H1 (cell line): ENCODE measurements at regions not wholly inside any gene's neighbourhood (a gene's known extent, or its start where the extent isn't known, plus 50 kb on each side); places are given as distances from the start of the nearest gene placed in this dataset.
A peak's percentile ranks its signal among the peaks of the same experiment; 100 is the strongest.

Source experiments
- CTCF ChIA-PET: fragments of 300-600 bp; sonication (Branson Sonifier 250); formaldehyde crosslinking; loops from one replicate; lab custom pipeline; 2021; ENCODE audit not compliant: partially characterized antibody; lab: Charles Lee
- POLR2A ChIA-PET: fragments of 300-600 bp; sonication (Branson Sonifier 250); formaldehyde crosslinking; loops from one replicate; lab custom pipeline; 2021; ENCODE audit warnings: inconsistent platforms; ENCODE audit not compliant: partially characterized antibody; lab: Charles Lee
- DNase-seq, 2 experiments: peaks; one replicate each; pipeline versions ENCODE4 v3.0.0 to v3.0.0-alpha.2; 2010 to 2022; ENCODE audit warnings: low spot score in 2 of 2, low read depth in 1 of 2, mixed read lengths in 1 of 2
- FAIRE-seq: peaks from 2 replicates; lab custom pipeline; 2011; peaks lifted over from hg19 to GRCh38; lab: Jason Lieb, UNC
- H2AFZ ChIP-seq: 2 replicates; pipeline ENCODE4 v1.8.1; 2012; ENCODE audit warnings: low read length, inconsistent platforms
- H2AK5ac ChIP-seq: 2 replicates; pipeline ENCODE4 v1.6.1; 2013; ENCODE audit warnings: low read depth, low read length
- H2BK120ac ChIP-seq: replicated peaks from 2 replicates; pipeline ENCODE3; 2013; ENCODE audit warnings: low read depth, low read length, inconsistent platforms
- H2BK12ac ChIP-seq: 2 replicates; pipeline ENCODE4 v1.6.1; 2013; ENCODE audit warnings: low read depth, low read length
- H2BK15ac ChIP-seq: 2 replicates; pipeline ENCODE4 v1.6.1; 2013; ENCODE audit warnings: low read length
- H2BK20ac ChIP-seq: 2 replicates; pipeline ENCODE4 v1.6.1; 2013; ENCODE audit warnings: low read length
- H2BK5ac ChIP-seq: 2 replicates; pipeline ENCODE4 v1.6.1; 2013; ENCODE audit warnings: low read depth, low read length
- H3K14ac ChIP-seq: 2 replicates; pipeline ENCODE4 v1.6.1; 2013; ENCODE audit warnings: inconsistent platforms; ENCODE audit not compliant: insufficient read length
- H3K18ac ChIP-seq: 2 replicates; pipeline ENCODE4 v1.6.1; 2013; ENCODE audit warnings: low read length; ENCODE audit errors: extremely low read depth
- H3K23ac ChIP-seq: 2 replicates; pipeline ENCODE4 v1.6.1; 2013; ENCODE audit warnings: inconsistent platforms; ENCODE audit not compliant: insufficient read length
- H3K23me2 ChIP-seq: 2 replicates; pipeline ENCODE4 v1.6.1; 2013; ENCODE audit warnings: low read depth, low read length
- H3K27ac ChIP-seq: 2 replicates; pipeline ENCODE4 v1.6.1; 2011; ENCODE audit warnings: low read depth, low read length, inconsistent platforms
- H3K27me3 ChIP-seq, 4 experiments: replicated peaks in 1 of 4; 1 replicate in 1 of 4; 2 replicates in 3 of 4; pipeline versions ENCODE4 v1.6.1 to v1.8.1; 2011 to 2013; ENCODE audit warnings: low read length in 3 of 4, mild to moderate bottlenecking in 3 of 4, inconsistent platforms in 2 of 4, mixed read lengths in 2 of 4, moderate library complexity in 1 of 4; ENCODE audit not compliant: control insufficient read depth in 3 of 4, insufficient read depth in 3 of 4; ENCODE audit errors: extremely low read depth in 1 of 4
- H3K36me3 ChIP-seq, 4 experiments: 2 replicates each; pipeline versions ENCODE4 v1.6.1 to v1.8.1; 2011 to 2013; ENCODE audit warnings: mild to moderate bottlenecking in 4 of 4, low read length in 3 of 4, moderate library complexity in 2 of 4, control low read depth in 1 of 4, inconsistent platforms in 1 of 4; ENCODE audit not compliant: insufficient read depth in 4 of 4, control insufficient read depth in 2 of 4
- H3K4ac ChIP-seq: replicated peaks from 2 replicates; pipeline ENCODE3; 2013; ENCODE audit warnings: low read length, low read depth, mixed read lengths, inconsistent platforms; ENCODE audit not compliant: insufficient read length
- H3K4me1 ChIP-seq, 4 experiments: replicated peaks in 1 of 4; 1 replicate in 1 of 4; 2 replicates in 3 of 4; pipeline versions ENCODE4 v1.6.1 to v1.8.1; 2011 to 2013; ENCODE audit warnings: low read length in 3 of 4, inconsistent platforms in 2 of 4, mixed read lengths in 1 of 4; ENCODE audit not compliant: insufficient read depth in 4 of 4, control insufficient read depth in 3 of 4
- H3K4me2 ChIP-seq, 2 experiments: 2 replicates each; pipeline versions ENCODE4 v1.6.1 to v1.8.1; 2011 to 2013; ENCODE audit warnings: low read depth in 2 of 2, low read length in 2 of 2, control low read depth in 1 of 2, inconsistent platforms in 1 of 2, mild to moderate bottlenecking in 1 of 2; ENCODE audit not compliant: insufficient read depth in 1 of 2
- H3K4me3 ChIP-seq, 4 experiments: fragments of 200-600, 300-600 bp in 1 of 4; sonication (generic), shearing (Covaris generic), sonication (Bioruptor Twin) in 1 of 4; 2 replicates each; pipeline versions ENCODE4 v1.5.1 to v1.8.1; 2011 to 2016; ENCODE audit warnings: low read length in 4 of 4, low read depth in 3 of 4, control low read depth in 2 of 4, inconsistent platforms in 2 of 4, mild to moderate bottlenecking in 2 of 4, mixed read lengths in 1 of 4, moderate library complexity in 1 of 4; ENCODE audit not compliant: insufficient read depth in 2 of 4; ENCODE audit errors: extremely low read depth in 1 of 4
- H3K56ac ChIP-seq: replicated peaks from 2 replicates; pipeline ENCODE3; 2013; ENCODE audit warnings: low read depth, mild to moderate bottlenecking, mixed read lengths, low read length, inconsistent platforms; ENCODE audit not compliant: insufficient read length
- H3K79me1 ChIP-seq: 2 replicates; pipeline ENCODE4 v1.6.1; 2013; ENCODE audit warnings: low read depth, low read length, control low read depth
- H3K79me2 ChIP-seq, 2 experiments: 2 replicates each; pipeline versions ENCODE4 v1.6.1 to v1.8.1; 2012 to 2013; ENCODE audit warnings: low read length in 2 of 2, mild to moderate bottlenecking in 2 of 2, inconsistent platforms in 1 of 2; ENCODE audit not compliant: insufficient read depth in 2 of 2, control insufficient read depth in 1 of 2
- H3K9ac ChIP-seq, 4 experiments: replicated peaks in 1 of 4; 1 replicate in 1 of 4; 2 replicates in 3 of 4; pipeline versions ENCODE4 v1.6.1 to v1.8.1; 2011 to 2013; ENCODE audit warnings: low read depth in 3 of 4, low read length in 3 of 4, control low read depth in 2 of 4, mild to moderate bottlenecking in 2 of 4, moderate library complexity in 2 of 4, inconsistent platforms in 1 of 4; ENCODE audit errors: extremely low read depth in 1 of 4
- H3K9me3 ChIP-seq, 2 experiments: 2 replicates each; pipeline versions ENCODE4 v1.6.1 to v1.8.1; 2012 to 2013; ENCODE audit warnings: mild to moderate bottlenecking in 2 of 2, moderate library complexity in 2 of 2, control low read depth in 1 of 2, inconsistent platforms in 1 of 2, low read depth in 1 of 2, low read length in 1 of 2, mixed read lengths in 1 of 2; ENCODE audit not compliant: insufficient read depth in 2 of 2
- H4K20me1 ChIP-seq, 2 experiments: replicated peaks in 1 of 2; 2 replicates each; pipeline versions ENCODE3 to v1.8.1; 2011 to 2013; ENCODE audit warnings: inconsistent platforms in 2 of 2, low read length in 2 of 2, mild to moderate bottlenecking in 1 of 2; ENCODE audit not compliant: insufficient read depth in 2 of 2, control insufficient read depth in 1 of 2
- H4K5ac ChIP-seq: 2 replicates; pipeline ENCODE4 v1.6.1; 2013; ENCODE audit warnings: low read length, low read depth, mixed read lengths, inconsistent platforms; ENCODE audit not compliant: insufficient read length
- H4K8ac ChIP-seq: 2 replicates; pipeline ENCODE4 v1.8.0; 2013; ENCODE audit warnings: mild to moderate bottlenecking, moderate library complexity, low read length, inconsistent platforms; ENCODE audit not compliant: insufficient read depth; ENCODE audit errors: extremely low read depth
- H4K91ac ChIP-seq: replicated peaks from 2 replicates; pipeline ENCODE3; 2013; ENCODE audit warnings: low read length, mixed read lengths, inconsistent platforms; ENCODE audit not compliant: insufficient read length
- BCL11A ChIP-seq, 2 experiments: IDR thresholded peaks; one replicate each; pipeline ENCODE4 v1.6.1; 2011; ENCODE audit warnings: low read depth in 2 of 2, low read length in 2 of 2, mild to moderate bottlenecking in 2 of 2
- RAD21 ChIP-seq, 2 experiments: IDR thresholded peaks in 1 of 2; conservative IDR thresholded peaks in 1 of 2; 2 replicates each; pipeline ENCODE4 v1.6.1; 2011; ENCODE audit warnings: low read depth in 2 of 2, low read length in 2 of 2, improper control_type of control experiment in 1 of 2, inconsistent platforms in 1 of 2, mild to moderate bottlenecking in 1 of 2, moderate library complexity in 1 of 2
- SIN3A ChIP-seq, 2 experiments: IDR thresholded peaks in 1 of 2; conservative IDR thresholded peaks in 1 of 2; 2 replicates each; pipeline ENCODE4 v1.6.1; 2011 to 2012; ENCODE audit warnings: low read length in 2 of 2, improper control_type of control experiment in 1 of 2, low read depth in 1 of 2, mild to moderate bottlenecking in 1 of 2
- TAF1 ChIP-seq: IDR thresholded peaks from 2 replicates; pipeline ENCODE4 v1.6.1; 2011; ENCODE audit warnings: mild to moderate bottlenecking, low read depth, low read length
- WGBS, 2 experiments: shearing (Covaris generic) in 1 of 2; methylation state at CpG; one replicate each; pipeline versions ENCODE4 v1.1.6 to v1.1.7; 2013 to 2015; ENCODE audit warnings: low lambda C conversion rate in 2 of 2, mixed read lengths in 2 of 2, inconsistent platforms in 1 of 2, low coverage in 1 of 2, missing lambda C conversion rate in 1 of 2; ENCODE audit not compliant: insufficient replicate concordance in 2 of 2, insufficient coverage in 1 of 2, insufficient read length in 1 of 2; ENCODE audit errors: extremely low coverage in 1 of 2, missing lambda C conversion rate in 1 of 2; 5-methylcytosine and 5-hydroxymethylcytosine counted together
- TF ChIP-seq, protein P1 (sequence below), 3 experiments: IDR thresholded peaks; 1 replicate in 2 of 3; 2 replicates in 1 of 3; pipeline versions ENCODE4 v1.5.1 to v1.6.1; 2011; ENCODE audit warnings: low read length in 3 of 3, mild to moderate bottlenecking in 3 of 3, inconsistent platforms in 2 of 3, low read depth in 1 of 3, moderate library complexity in 1 of 3; ENCODE audit not compliant: insufficient read depth in 1 of 3; ENCODE audit errors: control extremely low read depth in 1 of 3

DNA sequence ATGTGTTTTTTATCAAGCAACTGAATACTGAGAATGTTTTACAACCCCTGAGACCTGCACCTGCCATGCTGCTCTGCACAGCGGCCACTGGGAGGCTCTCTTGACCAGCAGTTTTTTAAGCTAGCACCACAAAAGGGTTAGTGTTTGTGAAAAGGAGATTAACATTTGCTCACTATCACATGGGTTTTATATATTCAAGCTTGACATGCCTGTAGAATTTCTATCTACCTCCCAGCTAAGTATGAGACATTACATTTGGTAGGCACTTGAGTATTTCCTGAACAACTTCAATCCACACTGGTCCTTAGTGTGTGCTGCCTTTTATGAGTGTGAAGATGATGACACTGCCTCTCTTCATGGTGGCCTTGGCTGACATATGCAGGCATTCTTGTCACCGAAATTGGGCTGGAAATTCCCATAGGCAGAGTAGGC lies 1238.9 kb downstream of the UQCRFS1 start:
- Histone ChIP-seq H2BK15ac (no peak overlapping the region), H3K9ac (no peak overlapping the region), H3K4me2 (no peak overlapping the region), H3K9me3 (no peaks in the 10 kb centered on the region), H3K4ac (no peak overlapping the region), H3K23ac (no peak overlapping the region), H3K56ac (no peak overlapping the region), H3K14ac (no peak overlapping the region), H2BK12ac (peak overlapping the region; percentile 77; the same call in 1 of the 2 replicates), H3K4me3 (no peak overlapping the region), H3K79me1 (no peaks in the 10 kb centered on the region), H4K20me1 (no peaks in the 10 kb centered on the region), H4K91ac (no peak overlapping the region), H3K4me1 (peaks cover 0 to 5% (median 2%) of the 10 kb centered on the region in 4 experiments; a peak in 2 of 7 replicates), H3K27me3 (no peaks in the 10 kb centered on the region; a peak in 1 of 7 replicates), H3K36me3 (no peaks in the 10 kb centered on the region), H3K18ac (no peak overlapping the region), H2AK5ac (no peak overlapping the region), H3K79me2 (no peaks in the 10 kb centered on the region), H2BK20ac (no peak overlapping the region), H2BK120ac (no peak overlapping the region), H3K27ac (no peak overlapping the region), H2BK5ac (no peak overlapping the region), H2AFZ (no peak overlapping the region), H4K8ac (no peak overlapping the region), H4K5ac (no peak overlapping the region), H3K23me2 (no peaks in the 10 kb centered on the region; the same call in 1 of the 2 replicates)
- TF ChIP-seq, protein P1, sequence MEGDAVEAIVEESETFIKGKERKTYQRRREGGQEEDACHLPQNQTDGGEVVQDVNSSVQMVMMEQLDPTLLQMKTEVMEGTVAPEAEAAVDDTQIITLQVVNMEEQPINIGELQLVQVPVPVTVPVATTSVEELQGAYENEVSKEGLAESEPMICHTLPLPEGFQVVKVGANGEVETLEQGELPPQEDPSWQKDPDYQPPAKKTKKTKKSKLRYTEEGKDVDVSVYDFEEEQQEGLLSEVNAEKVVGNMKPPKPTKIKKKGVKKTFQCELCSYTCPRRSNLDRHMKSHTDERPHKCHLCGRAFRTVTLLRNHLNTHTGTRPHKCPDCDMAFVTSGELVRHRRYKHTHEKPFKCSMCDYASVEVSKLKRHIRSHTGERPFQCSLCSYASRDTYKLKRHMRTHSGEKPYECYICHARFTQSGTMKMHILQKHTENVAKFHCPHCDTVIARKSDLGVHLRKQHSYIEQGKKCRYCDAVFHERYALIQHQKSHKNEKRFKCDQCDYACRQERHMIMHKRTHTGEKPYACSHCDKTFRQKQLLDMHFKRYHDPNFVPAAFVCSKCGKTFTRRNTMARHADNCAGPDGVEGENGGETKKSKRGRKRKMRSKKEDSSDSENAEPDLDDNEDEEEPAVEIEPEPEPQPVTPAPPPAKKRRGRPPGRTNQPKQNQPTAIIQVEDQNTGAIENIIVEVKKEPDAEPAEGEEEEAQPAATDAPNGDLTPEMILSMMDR (IDR thresholded peaks at IDR 0.05; ENCODE audit: control extremely low read depth in 1 of 3, insufficient read depth in 1 of 3, low read depth in 1 of 3, low read length in 3 of 3) = peak; percentile 80 to 86 (median 85)
- no peak for TF ChIP-seq BCL11A (IDR thresholded peaks at IDR 0.05; ENCODE audit: low read depth in 2 of 2, low read length in 2 of 2)
- TF ChIP-seq TAF1 = no peak
- no peak for TF ChIP-seq SIN3A (conservative IDR thresholded peaks at IDR 0.05 in 1 of 2, IDR thresholded peaks at IDR 0.05 in 1 of 2; ENCODE audit: low read depth in 1 of 2, low read length in 2 of 2)
- TF ChIP-seq RAD21 (IDR thresholded peaks at IDR 0.05 in 1 of 2, conservative IDR thresholded peaks at IDR 0.05 in 1 of 2; ENCODE audit: low read depth in 2 of 2, low read length in 2 of 2) = peak; percentile 97
- peak in 1 of 2 experiments; percentile 52 for DNase-seq
- 36% methylated on average over 2 of the region's 2 CpGs; no CpG with 5 or more reads in 1 of the 2 experiments for WGBS, 2 experiments
- ChIA-PET CTCF (interaction anchor here (0.6 to 9.1 kb wide), 40 partner anchors 8 to 905 kb away, joined by 3 to 130 read pairs (median 4); no protein-coding TSS in a partner anchor), POLR2A (no interaction called here)
- FAIRE-seq = peak; percentile 75
